Eye (tissue), 1 donor: ENCODE measurements at regions not wholly inside any gene's neighbourhood (a gene's known extent, or its start where the extent isn't known, plus 50 kb on each side); places are given as distances from the start of the nearest gene placed in this dataset.

Source experiments
- DNase-seq: peaks from one replicate; pipeline ENCODE4 v3.0.0-alpha.2; 2015

GRCh38 chr2:120401275-120402066 lies 55.5 kb downstream of the INHBB start:
- no peak for DNase-seq

- no peak for DNase-seq
These were observed 56.1 kb downstream of the INHBB start for GRCh38 chr2:120402067-120402433.

GRCh38 chr2:120402508-120402907 lies 56.6 kb downstream of the INHBB start:
- no peak for DNase-seq

- no peak for DNase-seq
These were observed 57.3 kb downstream of the INHBB start for GRCh38 chr2:120403261-120403660.

- no peak for DNase-seq
These were observed 57.7 kb downstream of the INHBB start for GRCh38 chr2:120403676-120404075.

- DNase-seq: no peak
These were observed 58.3 kb downstream of the INHBB start for GRCh38 chr2:120404274-120404673.

GRCh38 chr2:120404941-120405758 lies 59.2 kb downstream of the INHBB start:
- no peak for DNase-seq

- DNase-seq: no peak
These were observed 59.8 kb downstream of the INHBB start for GRCh38 chr2:120405759-120406099.

GRCh38 chr2:120406566-120406965 lies 60.6 kb downstream of the INHBB start:
- no peak for DNase-seq

GRCh38 chr2:120410487-120410886 lies 64.6 kb downstream of the INHBB start:
- no peak for DNase-seq

GRCh38 chr2:120415060-120415459 lies 69.1 kb downstream of the INHBB start:
- no peak for DNase-seq

- no peak for DNase-seq
These were observed 70.0 kb downstream of the INHBB start for GRCh38 chr2:120415728-120416509.

- DNase-seq: no peak
These were observed 72.3 kb downstream of the INHBB start for GRCh38 chr2:120418174-120418787.

- peak; percentile 70 for DNase-seq
These were observed 73.1 kb downstream of the INHBB start for GRCh38 chr2:120419073-120419472.

GRCh38 chr2:120419955-120420354 lies 74.0 kb downstream of the INHBB start:
- DNase-seq: no peak

GRCh38 chr2:120421126-120421829 lies 75.3 kb downstream of the INHBB start:
- no peak for DNase-seq

- no peak for DNase-seq
These were observed 75.9 kb downstream of the INHBB start for GRCh38 chr2:120421830-120422175.

- no peak for DNase-seq
These were observed 76.7 kb downstream of the INHBB start for GRCh38 chr2:120422465-120423160.

- DNase-seq: no peak
These were observed 77.4 kb downstream of the INHBB start for GRCh38 chr2:120423167-120423943.

- no peak for DNase-seq
These were observed 78.4 kb downstream of the INHBB start for GRCh38 chr2:120424274-120424796.

GRCh38 chr2:120425014-120425413 lies 79.1 kb downstream of the INHBB start:
- no peak for DNase-seq
